ENCODE measurements at regions not wholly inside any gene's neighbourhood (a gene's known extent, or its start where the extent isn't known, plus 50 kb on each side); places are given as distances from the start of the nearest gene placed in this dataset.

GRCh38 chr16:50428742-50429141 is 60.0 kb upstream of the BRD7 start:
- TF ChIP-seq, protein P1, sequence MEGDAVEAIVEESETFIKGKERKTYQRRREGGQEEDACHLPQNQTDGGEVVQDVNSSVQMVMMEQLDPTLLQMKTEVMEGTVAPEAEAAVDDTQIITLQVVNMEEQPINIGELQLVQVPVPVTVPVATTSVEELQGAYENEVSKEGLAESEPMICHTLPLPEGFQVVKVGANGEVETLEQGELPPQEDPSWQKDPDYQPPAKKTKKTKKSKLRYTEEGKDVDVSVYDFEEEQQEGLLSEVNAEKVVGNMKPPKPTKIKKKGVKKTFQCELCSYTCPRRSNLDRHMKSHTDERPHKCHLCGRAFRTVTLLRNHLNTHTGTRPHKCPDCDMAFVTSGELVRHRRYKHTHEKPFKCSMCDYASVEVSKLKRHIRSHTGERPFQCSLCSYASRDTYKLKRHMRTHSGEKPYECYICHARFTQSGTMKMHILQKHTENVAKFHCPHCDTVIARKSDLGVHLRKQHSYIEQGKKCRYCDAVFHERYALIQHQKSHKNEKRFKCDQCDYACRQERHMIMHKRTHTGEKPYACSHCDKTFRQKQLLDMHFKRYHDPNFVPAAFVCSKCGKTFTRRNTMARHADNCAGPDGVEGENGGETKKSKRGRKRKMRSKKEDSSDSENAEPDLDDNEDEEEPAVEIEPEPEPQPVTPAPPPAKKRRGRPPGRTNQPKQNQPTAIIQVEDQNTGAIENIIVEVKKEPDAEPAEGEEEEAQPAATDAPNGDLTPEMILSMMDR (conservative IDR thresholded peaks at IDR 0.05; ENCODE audit: low read depth, low read length) = no peak
- TF ChIP-seq EZH2 (IDR thresholded peaks at IDR 0.05; ENCODE audit: borderline replicate concordance, low read depth, low read length, poor library complexity, severe bottlenecking) = no peak
